ENCODE measurements at regions not wholly inside any gene's neighbourhood (a gene's known extent, or its start where the extent isn't known, plus 50 kb on each side); places are given as distances from the start of the nearest gene placed in this dataset.

- ChIA-PET POLR2A (no interaction called here), CTCF (no interaction called here)
- DNase-seq (ENCODE audit: extremely low spot score) = no peak
- TF ChIP-seq L3MBTL2 (conservative IDR thresholded peaks at IDR 0.05) (no peak), LEF1 (IDR thresholded peaks at IDR 0.05; ENCODE audit: borderline replicate concordance) (no peak)
These were observed 125.1 kb downstream of the AKAP11 start for GRCh38 chr13:42396901-42397655.

- ChIA-PET CTCF (no interaction called here), POLR2A (no interaction called here)
- DNase-seq (ENCODE audit: extremely low spot score) = no peak
- no peak for TF ChIP-seq HDGF (IDR thresholded peaks at IDR 0.05; ENCODE audit: borderline replicate concordance)
- TF ChIP-seq LEF1 (IDR thresholded peaks at IDR 0.05; ENCODE audit: borderline replicate concordance) = no peak
- no peak for TF ChIP-seq SP1 (IDR thresholded peaks at IDR 0.05)
- no peak for TF ChIP-seq ARNT (IDR thresholded peaks at IDR 0.05)
- no peak for TF ChIP-seq CTBP1 (IDR thresholded peaks at IDR 0.05; ENCODE audit: borderline replicate concordance)
- TF ChIP-seq ZNF384 (IDR thresholded peaks at IDR 0.05) = no peak
- no peak for TF ChIP-seq TARDBP (IDR thresholded peaks at IDR 0.05)
- no peak for TF ChIP-seq NFRKB (IDR thresholded peaks at IDR 0.05)
These were observed 126.6 kb downstream of the AKAP11 start for GRCh38 chr13:42398533-42398932.

GRCh38 chr13:42400188-42400833 is 128.4 kb downstream of the AKAP11 start:
- TF ChIP-seq ELF4 (IDR thresholded peaks at IDR 0.05) (no peak), CTBP1 (IDR thresholded peaks at IDR 0.05; ENCODE audit: borderline replicate concordance) (no peak), FOXK2 (IDR thresholded peaks at IDR 0.05) (no peak), ARNT (IDR thresholded peaks at IDR 0.05) (no peak), LEF1 (IDR thresholded peaks at IDR 0.05; ENCODE audit: borderline replicate concordance) (no peak), FOXM1 (IDR thresholded peaks at IDR 0.05; ENCODE audit: borderline replicate concordance) (no peak), SP1 (IDR thresholded peaks at IDR 0.05) (no peak), ZNF384 (IDR thresholded peaks at IDR 0.05) (no peak), HDGF (IDR thresholded peaks at IDR 0.05; ENCODE audit: borderline replicate concordance) (no peak), FOXA1 (IDR thresholded peaks at IDR 0.05) (no peak), TARDBP (IDR thresholded peaks at IDR 0.05) (no peak), PKNOX1 (IDR thresholded peaks at IDR 0.05) (no peak), L3MBTL2 (conservative IDR thresholded peaks at IDR 0.05) (no peak)
- ChIA-PET POLR2A (no interaction called here), CTCF (no interaction called here)
- no peak for DNase-seq (ENCODE audit: extremely low spot score)

GRCh38 chr13:42401376-42401775 is 129.4 kb downstream of the AKAP11 start:
- TF ChIP-seq LEF1 (IDR thresholded peaks at IDR 0.05; ENCODE audit: borderline replicate concordance) (no peak), FOXA1 (IDR thresholded peaks at IDR 0.05) (no peak), TARDBP (IDR thresholded peaks at IDR 0.05) (no peak), FOXK2 (IDR thresholded peaks at IDR 0.05) (no peak), PKNOX1 (IDR thresholded peaks at IDR 0.05) (no peak), CTBP1 (IDR thresholded peaks at IDR 0.05; ENCODE audit: borderline replicate concordance) (no peak), HDGF (IDR thresholded peaks at IDR 0.05; ENCODE audit: borderline replicate concordance) (no peak), NFRKB (IDR thresholded peaks at IDR 0.05) (no peak), BHLHE40 (IDR thresholded peaks at IDR 0.05; ENCODE audit: borderline replicate concordance) (no peak), ZNF384 (IDR thresholded peaks at IDR 0.05) (no peak), L3MBTL2 (conservative IDR thresholded peaks at IDR 0.05) (no peak), SUZ12 (IDR thresholded peaks at IDR 0.05) (no peak), FOXM1 (IDR thresholded peaks at IDR 0.05; ENCODE audit: borderline replicate concordance) (no peak), ARNT (IDR thresholded peaks at IDR 0.05) (no peak), ELF4 (IDR thresholded peaks at IDR 0.05) (no peak), SP1 (IDR thresholded peaks at IDR 0.05) (no peak)
- ChIA-PET CTCF (no interaction called here), POLR2A (no interaction called here)
- no peak for DNase-seq (ENCODE audit: extremely low spot score)

GRCh38 chr13:42405665-42406390 is 133.9 kb downstream of the AKAP11 start:
- TF ChIP-seq NFRKB (IDR thresholded peaks at IDR 0.05) = no peak
- no peak for TF ChIP-seq FOXK2 (IDR thresholded peaks at IDR 0.05)
- TF ChIP-seq ARNT (IDR thresholded peaks at IDR 0.05) = no peak
- no peak for TF ChIP-seq LEF1 (IDR thresholded peaks at IDR 0.05; ENCODE audit: borderline replicate concordance)
- TF ChIP-seq FOXM1 (IDR thresholded peaks at IDR 0.05; ENCODE audit: borderline replicate concordance) = no peak
- no peak for TF ChIP-seq ZNF384 (IDR thresholded peaks at IDR 0.05)
- no peak for TF ChIP-seq PKNOX1 (IDR thresholded peaks at IDR 0.05)
- TF ChIP-seq SP1 (IDR thresholded peaks at IDR 0.05) = no peak
- TF ChIP-seq TARDBP (IDR thresholded peaks at IDR 0.05) = no peak
- DNase-seq (ENCODE audit: extremely low spot score) = no peak
- ChIA-PET CTCF (no interaction called here), POLR2A (no interaction called here)

- no peak for DNase-seq (ENCODE audit: extremely low spot score)
- TF ChIP-seq ZNF384 (IDR thresholded peaks at IDR 0.05) (no peak), TARDBP (IDR thresholded peaks at IDR 0.05) (no peak), NFRKB (IDR thresholded peaks at IDR 0.05) (no peak), SUZ12 (IDR thresholded peaks at IDR 0.05) (no peak), BHLHE40 (IDR thresholded peaks at IDR 0.05; ENCODE audit: borderline replicate concordance) (no peak), L3MBTL2 (conservative IDR thresholded peaks at IDR 0.05) (no peak), ARNT (IDR thresholded peaks at IDR 0.05) (no peak), FOXA1 (IDR thresholded peaks at IDR 0.05) (no peak), SP1 (IDR thresholded peaks at IDR 0.05) (no peak), HDGF (IDR thresholded peaks at IDR 0.05; ENCODE audit: borderline replicate concordance) (no peak), FOXM1 (IDR thresholded peaks at IDR 0.05; ENCODE audit: borderline replicate concordance) (no peak), FOXK2 (IDR thresholded peaks at IDR 0.05) (no peak)
- ChIA-PET POLR2A (no interaction called here), CTCF (no interaction called here)
These were observed 137.1 kb downstream of the AKAP11 start for GRCh38 chr13:42409075-42409474.

Data from HEK293T (cell line).